C4-2B (cell line): ENCODE measurements at regions not wholly inside any gene's neighbourhood (a gene's known extent, or its start where the extent isn't known, plus 50 kb on each side); places are given as distances from the start of the nearest gene placed in this dataset.

Experiments used
- CTCF ChIP-seq: fragments of 450-650 bp; conservative IDR thresholded peaks from 2 replicates; pipeline ENCODE4 v1.5.1; 2017; ENCODE audit warnings: mild to moderate bottlenecking
- ZFX ChIP-seq: fragments of 450-650 bp; IDR thresholded peaks from 2 replicates; pipeline ENCODE4 v1.6.1; 2017

GRCh38 chr6:67094431-67094946 lies 1387.5 kb upstream of the EYS start:
- TF ChIP-seq CTCF (no peak), ZFX (no peak)
